Panc1 (cell line): ENCODE measurements at regions not wholly inside any gene's neighbourhood (a gene's known extent, or its start where the extent isn't known, plus 50 kb on each side); places are given as distances from the start of the nearest gene placed in this dataset.

Experiments
- ATAC-seq: fragments of 200-7000 bp; cut with Tn5 transposase; 2 replicates; pipeline ENCODE4 v1.9.1; 2020; ENCODE audit warnings: mild to moderate bottlenecking, moderate library complexity
- BruUV-seq: library from RNA; stranded (reverse); fragments of 400-500 nt; replicated peaks from 2 replicates; lab custom pipeline; 2021; lab: Mats Ljungman, UMichigan
- CTCF ChIA-PET: fragments of 300-600 bp; sonication (Branson Sonifier 250); formaldehyde crosslinking; loops from one replicate; lab custom pipeline; 2022; ENCODE audit warnings: antibody characterized with exemption; lab: Charles Lee
- POLR2A ChIA-PET: fragments of 300-600 bp; sonication (Branson Sonifier 250); formaldehyde crosslinking; loops from one replicate; lab custom pipeline; 2022; ENCODE audit warnings: antibody characterized with exemption; lab: Charles Lee
- DNase-seq: peaks from one replicate; pipeline ENCODE4 v3.0.0-alpha.2; 2010; ENCODE audit warnings: low read depth, low spot score
- H3K27ac ChIP-seq: 2 replicates; pipeline ENCODE4 v1.5.1; 2011; ENCODE audit warnings: mild to moderate bottlenecking, low read length, inconsistent platforms
- H3K27me3 ChIP-seq: fragments of 200-500 bp; sonication (Bioruptor generic); 2 replicates; pipeline ENCODE4 v1.6.0; 2014; ENCODE audit warnings: low read length, inconsistent platforms; ENCODE audit not compliant: control insufficient read depth, insufficient read depth
- H3K36me3 ChIP-seq: fragments of 200-500 bp; sonication (Bioruptor generic); 2 replicates; pipeline ENCODE4 v1.5.1; 2014; ENCODE audit warnings: inconsistent platforms, mild to moderate bottlenecking, low read length, moderate library complexity; ENCODE audit not compliant: control insufficient read depth, insufficient read depth
- H3K4me1 ChIP-seq: 2 replicates; pipeline ENCODE4 v1.5.1; 2011; ENCODE audit warnings: inconsistent platforms, mild to moderate bottlenecking, low read length, moderate library complexity; ENCODE audit not compliant: control insufficient read depth, insufficient read depth
- H3K4me3 ChIP-seq, 2 experiments: 2 replicates each; pipeline ENCODE4 v1.5.1; 2011 to 2012; ENCODE audit warnings: low read depth in 2 of 2, low read length in 2 of 2, mild to moderate bottlenecking in 2 of 2, inconsistent platforms in 1 of 2, moderate library complexity in 1 of 2
- H3K9me3 ChIP-seq: fragments of 200-500 bp; sonication (Bioruptor generic); 2 replicates; pipeline ENCODE4 v1.5.1; 2014; ENCODE audit warnings: low read depth, mild to moderate bottlenecking, inconsistent platforms, low read length, moderate library complexity; ENCODE audit not compliant: control insufficient read depth, insufficient read depth
- POLR2AphosphoS5 ChIP-seq: IDR thresholded peaks from 2 replicates; pipeline ENCODE4 v1.6.1; 2012; ENCODE audit warnings: mild to moderate bottlenecking, low read depth, low read length, moderate library complexity
- SIN3A ChIP-seq: IDR thresholded peaks from 2 replicates; pipeline ENCODE4 v1.6.1; 2012; ENCODE audit warnings: low read depth, mild to moderate bottlenecking, low read length, moderate library complexity, borderline replicate concordance; ENCODE audit not compliant: insufficient read depth
- TCF7L2 ChIP-seq: IDR thresholded peaks from 2 replicates; pipeline ENCODE4 v1.6.1; 2011; ENCODE audit warnings: mild to moderate bottlenecking, low read depth, low read length, inconsistent platforms
- in situ Hi-C: cut with HindIII; loops from 2 replicates; pipeline ENCODE4 v1.10.0; 2016; ENCODE audit warnings: low sequenced_read_pairs, low pct_unique_long_range_greater_than_20kb
- intact Hi-C: fragments of 100-400 bp; cut with micrococcal nuclease; formaldehyde crosslinking; loops from one replicate; pipeline ENCODE4 v1.10.0; 2022; ENCODE audit not compliant: unreplicated experiment
- TF ChIP-seq, protein P1 (sequence below), 2 experiments: IDR thresholded peaks; 2 replicates each; pipeline ENCODE4 v1.6.1; 2011 to 2012; ENCODE audit warnings: low read depth in 2 of 2, control low read depth in 1 of 2, low read length in 1 of 2, mild to moderate bottlenecking in 1 of 2, moderate library complexity in 1 of 2; ENCODE audit not compliant: insufficient read depth in 1 of 2
- TF ChIP-seq, protein P2 (sequence below): fragments of 450-650 bp; IDR thresholded peaks from 2 replicates; pipeline ENCODE4 v1.5.1; 2017; ENCODE audit warnings: mild to moderate bottlenecking

DNA sequence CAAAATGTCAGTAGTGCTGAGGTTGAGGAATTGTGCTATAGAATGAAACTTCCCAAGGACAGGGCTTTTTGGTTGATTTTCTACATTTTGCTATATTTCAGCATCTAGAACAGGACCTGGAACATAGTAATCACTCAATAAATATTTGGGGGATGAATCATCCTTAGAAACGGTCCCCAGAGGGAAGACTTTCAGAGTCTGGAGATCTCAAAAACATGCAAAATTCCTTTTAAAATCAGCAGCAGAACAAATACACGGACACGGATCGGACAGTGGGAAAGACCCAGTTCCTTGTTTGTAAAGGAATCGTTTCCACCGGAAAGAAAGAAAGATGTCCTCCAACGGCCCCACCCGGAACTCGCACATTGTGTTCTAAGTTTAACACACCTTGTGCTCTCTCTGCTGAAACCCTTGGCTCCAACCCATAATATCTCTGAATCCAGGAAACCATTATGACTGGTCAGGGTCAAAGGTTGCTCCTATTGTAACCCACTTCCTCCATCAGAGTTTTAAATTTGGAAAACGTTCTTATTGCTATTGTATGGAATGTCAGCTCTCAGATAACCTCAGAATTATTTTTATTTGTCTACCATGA is 617.2 kb downstream of the MED13L start:
- TF ChIP-seq TCF7L2 (no peak), POLR2AphosphoS5 (no peak), SIN3A (no peak)
- TF ChIP-seq, protein P1, sequence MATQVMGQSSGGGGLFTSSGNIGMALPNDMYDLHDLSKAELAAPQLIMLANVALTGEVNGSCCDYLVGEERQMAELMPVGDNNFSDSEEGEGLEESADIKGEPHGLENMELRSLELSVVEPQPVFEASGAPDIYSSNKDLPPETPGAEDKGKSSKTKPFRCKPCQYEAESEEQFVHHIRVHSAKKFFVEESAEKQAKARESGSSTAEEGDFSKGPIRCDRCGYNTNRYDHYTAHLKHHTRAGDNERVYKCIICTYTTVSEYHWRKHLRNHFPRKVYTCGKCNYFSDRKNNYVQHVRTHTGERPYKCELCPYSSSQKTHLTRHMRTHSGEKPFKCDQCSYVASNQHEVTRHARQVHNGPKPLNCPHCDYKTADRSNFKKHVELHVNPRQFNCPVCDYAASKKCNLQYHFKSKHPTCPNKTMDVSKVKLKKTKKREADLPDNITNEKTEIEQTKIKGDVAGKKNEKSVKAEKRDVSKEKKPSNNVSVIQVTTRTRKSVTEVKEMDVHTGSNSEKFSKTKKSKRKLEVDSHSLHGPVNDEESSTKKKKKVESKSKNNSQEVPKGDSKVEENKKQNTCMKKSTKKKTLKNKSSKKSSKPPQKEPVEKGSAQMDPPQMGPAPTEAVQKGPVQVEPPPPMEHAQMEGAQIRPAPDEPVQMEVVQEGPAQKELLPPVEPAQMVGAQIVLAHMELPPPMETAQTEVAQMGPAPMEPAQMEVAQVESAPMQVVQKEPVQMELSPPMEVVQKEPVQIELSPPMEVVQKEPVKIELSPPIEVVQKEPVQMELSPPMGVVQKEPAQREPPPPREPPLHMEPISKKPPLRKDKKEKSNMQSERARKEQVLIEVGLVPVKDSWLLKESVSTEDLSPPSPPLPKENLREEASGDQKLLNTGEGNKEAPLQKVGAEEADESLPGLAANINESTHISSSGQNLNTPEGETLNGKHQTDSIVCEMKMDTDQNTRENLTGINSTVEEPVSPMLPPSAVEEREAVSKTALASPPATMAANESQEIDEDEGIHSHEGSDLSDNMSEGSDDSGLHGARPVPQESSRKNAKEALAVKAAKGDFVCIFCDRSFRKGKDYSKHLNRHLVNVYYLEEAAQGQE (IDR thresholded peaks at IDR 0.05; ENCODE audit: insufficient read depth in 1 of 2, low read depth in 2 of 2, low read length in 1 of 2): no peak
- TF ChIP-seq, protein P2, sequence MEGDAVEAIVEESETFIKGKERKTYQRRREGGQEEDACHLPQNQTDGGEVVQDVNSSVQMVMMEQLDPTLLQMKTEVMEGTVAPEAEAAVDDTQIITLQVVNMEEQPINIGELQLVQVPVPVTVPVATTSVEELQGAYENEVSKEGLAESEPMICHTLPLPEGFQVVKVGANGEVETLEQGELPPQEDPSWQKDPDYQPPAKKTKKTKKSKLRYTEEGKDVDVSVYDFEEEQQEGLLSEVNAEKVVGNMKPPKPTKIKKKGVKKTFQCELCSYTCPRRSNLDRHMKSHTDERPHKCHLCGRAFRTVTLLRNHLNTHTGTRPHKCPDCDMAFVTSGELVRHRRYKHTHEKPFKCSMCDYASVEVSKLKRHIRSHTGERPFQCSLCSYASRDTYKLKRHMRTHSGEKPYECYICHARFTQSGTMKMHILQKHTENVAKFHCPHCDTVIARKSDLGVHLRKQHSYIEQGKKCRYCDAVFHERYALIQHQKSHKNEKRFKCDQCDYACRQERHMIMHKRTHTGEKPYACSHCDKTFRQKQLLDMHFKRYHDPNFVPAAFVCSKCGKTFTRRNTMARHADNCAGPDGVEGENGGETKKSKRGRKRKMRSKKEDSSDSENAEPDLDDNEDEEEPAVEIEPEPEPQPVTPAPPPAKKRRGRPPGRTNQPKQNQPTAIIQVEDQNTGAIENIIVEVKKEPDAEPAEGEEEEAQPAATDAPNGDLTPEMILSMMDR: no peak
- ATAC-seq: no peak
- POLR2A ChIA-PET: no interaction called here
- BruUV-seq: no TSS peak
- no peaks in the 10 kb centered on the region for H3K27me3 ChIP-seq
- in situ Hi-C loops (no loop called here), intact Hi-C loops (no loop called here)
- no peaks in the 10 kb centered on the region for H3K36me3 ChIP-seq
- no peak overlapping the region for H3K4me3 ChIP-seq
- H3K9me3 ChIP-seq: no peaks in the 10 kb centered on the region
- CTCF ChIA-PET: no interaction called here
- H3K4me1 ChIP-seq: no peaks in the 10 kb centered on the region
- no peak for DNase-seq
- H3K27ac ChIP-seq: no peak overlapping the region

DNA sequence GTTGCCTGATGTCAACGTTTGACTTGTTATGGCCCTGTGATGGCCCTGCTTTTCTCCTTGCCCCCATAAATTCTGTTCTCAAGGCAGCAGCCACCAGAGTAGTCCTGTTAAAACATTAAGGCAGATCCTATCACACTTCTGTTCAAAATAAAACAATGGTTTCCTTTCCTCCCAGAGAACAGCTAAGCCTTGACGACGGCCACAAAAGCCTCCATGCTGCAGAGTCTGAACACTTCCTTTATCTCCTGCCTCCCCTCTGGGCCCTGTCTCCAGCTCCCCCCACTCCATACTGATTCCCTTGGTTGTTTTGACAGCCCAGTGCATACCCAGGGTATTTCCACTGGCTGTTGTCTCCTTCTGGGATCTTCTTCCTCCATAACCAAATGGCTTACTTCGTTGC is 618.1 kb downstream of the MED13L start:
- TF ChIP-seq POLR2AphosphoS5 (no peak), SIN3A (no peak), TCF7L2 (no peak)
- TF ChIP-seq, protein P2: no peak
- TF ChIP-seq, protein P1 (IDR thresholded peaks at IDR 0.05; ENCODE audit: insufficient read depth in 1 of 2, low read depth in 2 of 2, low read length in 1 of 2): no peak
- CTCF ChIA-PET: no interaction called here
- Histone ChIP-seq H3K36me3 (no peaks in the 10 kb centered on the region), H3K4me3 (no peak overlapping the region), H3K27ac (no peak overlapping the region), H3K9me3 (no peaks in the 10 kb centered on the region), H3K27me3 (no peaks in the 10 kb centered on the region), H3K4me1 (no peaks in the 10 kb centered on the region)
- DNase-seq: no peak
- in situ Hi-C loops: no loop called here
- BruUV-seq: no TSS peak
- no peak for ATAC-seq
- intact Hi-C loops: no loop called here
- POLR2A ChIA-PET: no interaction called here
